GM21390 (cell line): ENCODE measurements at regions not wholly inside any gene's neighbourhood (a gene's known extent, or its start where the extent isn't known, plus 50 kb on each side); places are given as distances from the start of the nearest gene placed in this dataset.
"Not testable (repeated sequence)": the region's sequence is repeated elsewhere in the genome, so short reads cannot be mapped to it uniquely, and the experiment has no call there.

ENCODE experiments used
- ATAC-seq: cut with Tn5 transposase; IDR thresholded peaks from one replicate; pipeline ENCODE4 v1.9.1; 2021; ENCODE audit not compliant: unreplicated experiment

DNA sequence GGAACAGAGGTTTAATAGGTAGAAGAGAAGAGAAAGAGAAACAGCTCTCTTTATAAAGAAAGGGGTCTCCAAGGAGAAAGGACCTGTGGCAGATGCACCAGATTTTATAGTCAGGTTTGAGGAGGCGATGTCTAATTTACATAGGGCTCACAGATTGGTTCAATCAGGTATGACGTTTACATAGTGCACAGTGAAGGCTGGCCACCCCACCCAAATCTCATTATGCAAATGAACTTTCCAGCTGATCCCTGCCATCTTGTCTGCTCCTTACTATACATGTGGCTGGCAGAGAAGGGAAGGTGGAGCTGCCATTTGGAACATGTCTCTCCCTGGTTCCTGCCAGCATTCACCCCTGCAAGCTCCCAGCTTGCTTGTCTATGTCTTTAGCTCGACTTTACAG lies 557.8 kb downstream of the SUCLG1 start:
- ATAC-seq = no peak

DNA sequence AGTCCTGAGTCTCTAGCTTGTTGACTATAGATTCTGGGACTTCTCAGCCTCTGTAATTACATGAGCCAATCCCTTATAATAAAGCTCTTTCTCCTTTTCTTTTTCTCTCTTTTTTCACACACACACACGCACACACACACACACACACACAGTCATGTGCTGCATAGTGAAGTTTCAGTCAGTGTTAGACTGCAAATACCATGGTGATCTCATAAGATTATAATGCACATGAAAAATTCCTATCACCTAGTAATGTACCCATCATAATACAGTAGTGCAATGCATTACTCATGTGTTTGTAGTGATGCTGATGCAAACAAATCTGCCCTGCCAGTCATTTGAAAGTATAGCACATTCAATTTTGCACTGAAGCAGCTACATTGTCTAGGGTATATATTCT lies 558.2 kb downstream of the SUCLG1 start:
- no peak for ATAC-seq

DNA sequence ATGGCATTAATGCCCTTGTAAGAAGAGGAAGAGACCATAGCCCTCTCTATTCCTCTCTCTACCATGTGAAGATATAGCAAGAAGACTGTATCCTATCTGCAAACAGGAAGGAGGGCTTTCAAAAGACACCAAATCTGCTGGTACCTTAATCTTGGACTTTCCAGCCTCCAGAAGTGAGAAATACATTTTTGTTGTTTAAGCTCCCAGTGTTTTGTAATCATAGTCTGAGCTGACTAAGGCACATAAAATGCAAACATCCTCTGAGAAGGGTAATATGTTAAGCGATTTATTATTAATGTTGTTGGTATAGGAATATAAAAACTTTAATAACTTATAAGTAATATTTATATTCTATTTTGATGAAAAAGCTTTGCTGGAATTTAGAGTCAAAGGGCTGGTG lies 559.8 kb downstream of the SUCLG1 start:
- no peak for ATAC-seq

DNA sequence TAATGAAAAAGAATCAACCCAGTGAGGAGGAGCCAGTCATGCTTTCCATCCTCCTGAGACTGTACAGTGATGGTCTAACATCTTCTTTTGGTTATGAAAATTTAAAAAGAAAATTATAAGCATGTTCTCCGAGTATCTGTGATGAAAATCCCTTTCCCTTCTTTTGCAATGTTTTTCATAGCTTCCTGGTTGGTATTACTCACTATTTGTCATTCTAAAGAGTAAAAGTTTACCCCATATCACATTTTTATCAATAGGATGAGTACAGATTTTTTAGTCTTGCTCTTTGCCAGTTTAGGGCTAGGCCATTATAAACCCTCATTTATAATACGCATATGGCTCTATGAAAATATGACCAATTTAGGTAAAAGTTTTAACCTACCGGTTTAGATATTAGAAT lies 564.1 kb downstream of the SUCLG1 start:
- no peak for ATAC-seq

DNA sequence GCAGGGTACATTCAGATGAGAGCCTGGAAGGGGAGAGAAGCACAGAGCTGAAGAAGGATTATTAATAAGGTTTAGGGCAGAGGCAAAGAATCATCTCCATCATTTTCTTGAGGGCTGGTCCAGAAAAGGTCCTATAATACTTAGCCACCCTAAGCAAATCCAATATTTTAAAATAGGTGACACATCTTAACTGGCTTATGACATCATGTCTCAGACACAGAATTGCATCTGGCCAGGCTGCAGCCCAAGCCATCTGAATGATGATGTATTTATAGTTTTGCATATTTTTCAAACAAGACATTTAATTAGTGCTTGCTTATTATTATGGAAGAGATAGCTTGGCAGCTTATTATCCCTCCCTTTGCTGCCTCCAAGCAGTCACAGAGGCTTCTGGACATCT lies 571.3 kb downstream of the SUCLG1 start:
- no peak for ATAC-seq

DNA sequence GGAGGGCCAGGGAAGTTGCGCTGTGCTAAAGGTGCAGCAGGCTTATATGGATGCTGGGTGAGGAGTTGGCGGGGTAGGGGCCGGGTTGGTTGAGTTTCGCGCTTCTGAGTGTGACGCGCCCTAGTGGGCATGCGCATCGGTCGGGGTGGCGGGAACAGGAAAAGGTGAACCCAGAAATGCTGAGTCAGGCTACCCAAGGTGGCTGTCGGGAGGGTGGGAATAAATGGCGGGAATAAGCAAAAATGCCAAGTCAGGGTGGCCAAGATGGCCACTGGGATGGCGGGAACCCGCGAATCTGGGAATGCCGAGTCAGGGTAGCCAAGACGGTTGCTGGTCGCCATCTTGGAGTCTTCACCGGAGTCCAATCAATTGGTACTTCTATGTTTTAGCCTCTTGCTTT lies 580.0 kb downstream of the SUCLG1 start:
- no peak for ATAC-seq

DNA sequence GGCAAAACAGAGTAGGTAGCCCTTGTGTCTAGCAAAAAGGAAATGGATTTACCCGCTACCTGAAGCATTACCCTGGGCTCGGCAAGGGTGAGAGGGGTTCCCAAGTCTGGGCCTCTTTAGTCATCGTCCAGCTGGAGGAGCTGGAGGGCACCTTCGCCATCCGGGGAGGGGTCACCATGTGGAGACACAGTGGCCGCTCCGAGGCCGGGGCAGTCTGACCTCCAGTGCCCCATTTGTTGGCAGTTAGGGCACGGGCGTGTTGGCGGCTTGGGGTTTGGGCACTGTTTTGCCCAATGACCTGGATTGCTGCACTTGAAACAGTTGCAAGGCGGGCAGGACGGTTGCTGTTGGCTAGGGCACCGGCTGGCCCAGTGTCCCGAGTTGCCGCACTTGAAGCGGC lies 581.8 kb downstream of the SUCLG1 start:
- ATAC-seq = not testable (repeated sequence)

DNA sequence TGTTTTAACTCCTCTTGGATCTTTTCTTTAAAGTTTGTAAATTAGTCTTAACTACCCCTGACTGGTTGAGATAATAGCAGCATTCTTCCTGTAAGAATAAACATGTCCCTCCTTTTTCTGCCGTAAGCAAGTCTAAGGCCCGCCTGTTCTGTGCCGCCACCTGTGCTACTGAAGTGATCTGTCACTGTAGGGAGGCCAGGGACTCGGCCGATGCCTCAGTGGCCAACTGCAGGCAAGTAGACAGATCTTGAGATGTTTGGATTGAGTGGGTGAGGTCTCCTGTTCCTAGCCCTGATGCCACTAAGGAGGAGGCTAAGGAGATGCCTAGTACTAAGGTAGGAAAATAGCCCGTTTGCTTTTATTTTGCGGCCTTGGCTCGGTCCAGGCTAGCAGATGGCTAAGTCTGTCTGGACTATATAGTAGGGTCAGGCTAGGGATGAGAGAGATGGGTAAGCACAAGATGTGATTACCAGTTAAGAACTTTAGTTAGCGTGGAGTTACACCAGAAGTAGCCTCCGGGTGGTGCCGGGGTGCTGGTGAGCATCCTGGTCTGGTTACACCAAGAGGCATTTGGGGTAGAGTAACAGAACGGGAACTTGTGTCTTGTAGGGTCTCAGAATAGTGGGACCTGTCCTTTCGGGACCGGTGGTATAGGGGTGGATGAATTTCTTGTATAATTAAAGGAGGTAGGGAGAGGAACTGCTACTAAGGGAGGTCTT lies 584.2 kb downstream of the SUCLG1 start:
- ATAC-seq = no peak

DNA sequence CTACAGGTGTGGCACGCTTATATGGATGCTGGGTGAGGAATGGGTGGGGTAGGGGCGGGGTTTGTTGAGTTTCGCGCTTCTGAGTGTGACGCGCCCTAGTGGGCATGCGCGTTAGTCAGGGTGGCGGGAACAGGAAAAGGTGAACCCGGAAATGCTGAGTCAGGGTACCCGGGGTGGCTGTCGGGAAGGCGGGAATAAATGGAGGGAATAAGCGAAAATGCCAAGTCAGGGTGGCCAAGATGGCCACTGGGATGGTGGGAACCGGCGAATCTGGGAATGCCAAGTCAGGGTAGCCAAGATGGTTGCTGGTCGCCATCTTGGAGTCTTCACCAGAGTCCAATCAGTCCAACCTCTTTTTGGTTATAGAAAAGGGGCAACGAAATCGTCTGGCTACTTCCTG lies 585.0 kb downstream of the SUCLG1 start:
- ATAC-seq = no peak

DNA sequence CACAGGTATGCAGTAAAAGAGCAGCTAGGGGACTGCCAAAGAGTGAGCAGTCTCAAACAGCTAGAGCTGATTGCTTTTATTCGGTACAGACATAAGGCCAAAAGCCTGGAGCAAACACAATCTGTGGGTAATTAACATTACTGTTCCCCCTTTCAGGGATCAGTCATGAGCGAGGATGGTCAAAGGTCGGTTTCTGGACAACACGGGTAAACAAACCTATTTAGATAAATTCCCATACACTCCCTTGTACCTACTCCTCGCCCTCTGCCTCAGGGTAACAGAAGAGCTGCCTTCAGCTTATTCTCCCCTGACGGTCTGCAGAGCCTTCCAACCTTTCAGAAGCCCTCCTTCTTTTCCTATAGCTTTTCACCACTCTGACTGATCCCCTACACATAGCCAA lies 586.0 kb downstream of the SUCLG1 start:
- ATAC-seq = no peak

DNA sequence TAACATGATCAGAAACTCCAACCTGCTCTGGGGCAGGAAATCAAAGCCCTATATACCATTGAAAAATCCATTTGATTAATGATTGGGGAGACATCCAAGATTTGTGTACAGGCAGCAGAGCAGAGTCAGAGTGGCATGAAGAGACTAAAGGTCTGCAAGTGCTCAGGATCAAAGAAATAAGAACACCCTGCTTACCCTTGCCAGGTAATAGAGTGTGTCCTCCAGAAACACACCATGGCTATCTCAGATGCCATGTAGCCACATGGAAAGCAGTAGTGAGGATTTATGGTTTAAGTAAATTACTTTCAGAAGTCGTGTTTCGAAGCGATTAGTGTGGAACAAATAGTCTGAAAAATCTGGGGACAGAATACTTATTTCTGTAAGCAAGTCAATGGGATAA lies 592.9 kb downstream of the SUCLG1 start:
- no peak for ATAC-seq

DNA sequence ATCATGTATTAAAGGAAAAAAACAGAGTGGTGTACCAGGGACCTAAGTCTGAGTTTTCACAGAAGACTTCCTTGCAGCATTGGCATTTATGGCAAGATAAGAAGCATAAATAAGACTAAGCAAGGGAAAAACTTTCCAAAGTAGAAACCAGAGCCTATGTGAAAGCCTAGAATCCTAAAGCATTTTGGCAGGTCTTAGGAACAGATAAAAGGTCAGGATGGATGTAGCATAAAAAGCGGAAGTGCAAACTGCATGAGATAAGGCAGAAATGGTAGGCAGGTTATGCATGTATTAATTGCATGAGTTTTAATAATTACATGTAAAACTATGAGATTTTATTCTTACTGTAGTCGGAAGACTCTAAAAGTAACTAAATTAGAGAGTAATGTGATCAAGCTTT lies 596.5 kb downstream of the SUCLG1 start:
- no peak for ATAC-seq

DNA sequence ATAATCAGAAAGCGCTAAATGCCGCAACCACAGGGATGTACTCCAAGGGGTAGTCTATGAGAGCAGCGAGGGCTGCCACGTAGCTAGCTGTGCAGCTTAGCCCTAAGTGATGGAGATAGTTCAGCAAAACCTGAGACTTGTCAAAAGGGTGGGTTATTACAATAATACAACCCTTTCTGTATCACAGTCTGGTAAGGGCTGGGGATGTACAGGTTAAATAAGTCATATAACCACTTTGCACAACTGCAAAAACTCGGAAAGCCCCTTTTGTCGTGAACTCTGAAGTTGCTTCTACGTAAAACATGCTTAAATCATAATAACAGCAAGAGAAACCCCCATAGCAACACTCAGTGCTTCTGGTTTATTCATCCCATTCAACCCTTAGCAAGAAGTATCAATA lies 598.8 kb downstream of the SUCLG1 start:
- ATAC-seq = no peak

DNA sequence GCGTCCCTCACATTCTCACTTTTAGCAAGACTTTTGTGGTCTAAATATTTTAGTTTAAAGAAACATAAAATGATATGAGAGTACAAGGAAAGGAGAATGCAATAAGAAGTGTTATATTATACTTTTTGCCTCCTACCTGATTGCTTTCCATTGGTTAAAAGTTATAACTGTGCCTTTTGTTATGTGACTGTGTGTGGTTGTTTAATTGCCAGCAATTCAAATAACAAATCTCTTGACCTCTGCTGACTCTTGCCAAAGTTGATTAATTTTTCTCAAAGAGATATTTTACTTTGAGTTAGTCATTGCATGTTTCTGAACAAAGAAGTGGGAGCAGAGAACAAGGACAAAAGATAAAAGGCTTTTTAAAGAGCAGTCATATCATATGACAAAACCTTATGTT lies 599.5 kb downstream of the SUCLG1 start:
- ATAC-seq = no peak

DNA sequence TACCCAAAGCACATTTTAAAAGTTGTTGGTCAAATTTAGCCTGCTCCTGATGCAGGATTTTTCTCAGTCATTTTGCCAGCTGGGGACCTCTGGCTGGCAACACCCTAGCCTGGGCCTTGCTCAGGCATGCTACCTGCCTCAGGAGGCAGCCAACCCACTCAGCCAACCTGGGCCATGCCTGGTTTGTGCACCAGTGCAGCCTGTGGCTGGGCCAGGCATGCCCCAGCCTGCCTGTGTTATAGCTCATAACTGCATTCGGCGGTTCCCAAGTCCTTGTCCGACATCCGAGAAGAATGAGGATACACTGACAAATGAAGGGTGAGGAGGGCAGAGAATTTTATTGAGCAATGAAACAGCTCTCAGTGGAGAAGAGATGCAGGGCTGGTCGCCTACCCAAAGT lies 608.0 kb downstream of the SUCLG1 start:
- no peak for ATAC-seq

DNA sequence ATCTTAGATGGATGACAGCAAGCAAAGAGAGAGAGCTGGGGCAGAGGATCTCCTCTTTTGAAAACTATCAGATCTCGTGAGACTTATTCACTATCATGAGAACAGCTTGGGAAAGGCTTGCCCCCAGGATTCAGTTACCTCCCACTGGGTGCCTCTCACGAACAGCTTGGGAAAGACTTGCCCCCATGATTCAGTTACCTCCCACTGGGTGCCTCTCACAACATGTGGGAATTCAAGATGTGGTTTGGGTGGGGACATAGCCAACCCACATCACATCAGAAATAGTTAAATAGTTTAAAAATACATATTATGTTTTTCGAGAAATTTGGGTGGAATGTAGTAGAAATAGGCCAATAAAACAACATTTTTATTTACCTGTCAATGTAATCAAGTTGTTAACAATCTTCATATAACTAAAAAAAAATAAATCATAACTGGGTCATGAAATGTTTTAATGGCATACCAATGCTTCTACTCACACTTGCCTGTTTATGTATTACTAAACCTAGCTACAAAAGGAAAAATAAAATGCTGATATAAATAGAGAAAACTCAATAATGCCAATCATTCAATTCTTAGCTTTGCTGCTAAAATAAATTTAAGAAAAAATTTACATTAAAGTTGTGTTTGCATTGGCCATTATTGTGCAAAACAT lies 608.9 kb downstream of the SUCLG1 start:
- no peak for ATAC-seq

DNA sequence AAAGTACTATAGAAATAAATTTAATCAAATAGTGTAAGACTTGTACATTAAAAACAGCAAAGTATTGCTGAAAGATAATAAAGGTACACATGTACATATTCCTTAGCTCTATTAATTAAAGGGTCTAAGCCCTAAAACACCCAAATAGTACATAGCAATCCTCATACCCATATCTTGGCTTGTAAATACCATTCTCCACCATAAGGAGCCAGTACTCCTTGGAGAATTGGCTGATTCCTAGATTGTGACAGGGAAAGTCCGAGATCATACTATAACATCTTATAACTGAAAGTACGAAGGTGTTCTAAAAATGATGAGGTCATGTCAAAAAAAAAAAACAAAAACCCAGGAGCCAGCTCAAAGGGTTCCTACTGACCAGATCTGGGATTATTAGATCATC lies 614.6 kb downstream of the SUCLG1 start:
- no peak for ATAC-seq

DNA sequence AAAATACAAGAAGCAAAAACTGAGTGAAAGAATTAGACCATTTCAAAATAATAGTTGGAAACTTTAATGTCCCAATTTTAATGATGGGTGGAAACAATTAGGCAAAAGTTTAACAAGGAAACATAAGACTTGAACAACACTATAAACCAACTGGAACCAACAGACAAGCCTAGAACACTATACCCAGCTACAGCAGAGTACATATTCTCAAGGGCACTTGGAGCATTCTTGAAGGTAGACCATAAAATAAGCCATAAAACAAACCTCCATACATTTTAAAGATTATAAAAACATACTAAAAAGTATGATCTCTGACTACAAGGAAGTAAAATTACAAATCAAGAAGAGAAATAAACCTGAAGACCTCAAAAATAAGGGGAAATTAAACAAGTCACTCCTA lies 616.7 kb downstream of the SUCLG1 start:
- no peak for ATAC-seq

DNA sequence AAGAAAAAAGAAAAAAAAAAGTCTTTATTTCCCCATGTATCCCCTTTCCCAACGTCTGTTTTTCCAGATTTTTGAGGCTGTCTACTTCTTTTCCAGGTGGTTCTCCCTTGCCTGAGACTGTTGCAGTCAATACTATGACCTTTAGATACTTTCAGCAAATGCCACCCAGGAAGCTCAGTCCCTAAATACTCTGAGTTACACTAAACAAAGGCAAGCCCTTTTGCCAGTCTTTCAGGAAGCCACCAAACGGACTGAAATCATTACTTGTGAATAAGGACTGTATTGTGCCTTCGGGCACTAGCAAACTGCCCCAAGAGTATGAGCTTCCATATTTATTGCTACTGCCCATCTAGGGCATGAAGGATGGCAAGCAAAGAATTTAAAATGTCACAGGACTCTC lies 621.3 kb downstream of the SUCLG1 start:
- ATAC-seq = no peak

DNA sequence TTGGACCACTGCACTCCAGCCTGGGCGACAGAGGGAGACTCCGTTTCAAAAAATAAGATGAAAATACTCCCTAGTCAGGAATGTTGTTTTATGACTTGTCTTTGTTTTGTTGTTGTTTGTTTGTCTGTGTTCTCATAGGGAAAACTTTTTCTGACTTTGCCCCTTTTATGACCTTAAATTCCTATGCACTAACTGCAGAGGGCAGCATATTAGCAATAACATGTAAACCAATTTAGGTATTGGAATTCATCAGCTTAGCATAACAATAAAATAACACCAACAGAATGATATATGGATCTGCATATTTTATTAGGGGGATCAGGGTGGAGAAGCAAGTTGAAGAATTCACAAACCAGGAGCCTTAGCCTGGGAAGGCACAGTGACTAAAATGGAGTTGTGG lies 631.5 kb downstream of the SUCLG1 start:
- no peak for ATAC-seq

DNA sequence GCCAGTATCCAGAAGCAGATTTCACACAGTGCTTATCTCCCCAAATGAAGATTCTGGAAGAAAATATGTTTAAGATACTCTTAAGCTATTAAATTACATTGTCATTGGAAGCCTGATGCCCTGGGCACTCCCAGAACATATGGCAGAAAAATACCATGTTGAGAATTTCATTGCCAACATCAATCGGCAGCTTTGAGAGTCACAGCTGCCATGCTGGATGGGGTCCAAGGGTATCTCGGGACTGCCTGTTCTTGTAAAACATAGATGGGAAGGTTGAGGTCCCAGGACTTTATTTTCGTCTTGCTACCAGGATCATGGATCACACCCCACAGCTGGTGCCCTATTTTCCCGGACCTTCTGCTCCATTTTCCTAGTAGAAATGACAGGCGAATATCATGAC lies 632.5 kb downstream of the SUCLG1 start:
- ATAC-seq = no peak

DNA sequence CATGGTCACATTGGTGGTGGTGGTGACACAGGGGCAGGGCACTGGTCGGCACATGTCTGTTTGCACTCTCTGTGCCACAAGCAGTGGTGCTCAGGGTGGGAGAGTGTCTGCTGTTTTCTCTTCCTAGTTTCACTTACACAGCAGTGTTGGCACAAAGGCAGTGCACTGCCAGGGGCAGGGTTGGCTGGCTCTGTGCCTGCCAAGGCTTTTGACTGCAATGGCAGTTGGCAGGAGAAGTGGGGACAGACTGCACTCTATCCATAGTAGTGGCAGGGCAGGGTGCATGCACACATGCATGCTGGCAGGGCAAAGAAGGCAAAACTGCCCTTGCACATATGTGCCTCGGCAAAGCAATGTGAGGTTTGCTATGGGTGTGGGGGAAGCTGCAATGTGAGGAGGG lies 635.9 kb downstream of the SUCLG1 start:
- ATAC-seq = no peak

DNA sequence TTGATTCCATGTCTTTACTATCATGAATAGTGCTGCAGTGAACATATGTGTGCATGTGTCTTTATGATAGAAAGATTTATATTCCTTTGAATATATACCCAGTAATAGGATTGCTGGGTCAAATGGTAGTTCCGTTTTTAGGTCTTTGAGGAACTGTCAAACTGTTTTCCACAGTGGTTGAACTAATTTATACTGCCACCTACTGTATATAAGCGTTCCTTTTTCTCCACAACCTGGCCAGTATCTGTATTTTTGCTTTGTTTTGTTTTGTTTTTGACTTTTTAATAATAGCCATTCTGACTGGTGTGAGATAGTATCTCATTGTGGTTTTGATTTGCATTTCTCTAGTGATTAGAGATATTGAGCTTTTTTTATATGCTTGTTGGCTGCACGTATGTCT lies 641.6 kb downstream of the SUCLG1 start:
- no peak for ATAC-seq
